ENCODE measurements at regions not wholly inside any gene's neighbourhood (a gene's known extent, or its start where the extent isn't known, plus 50 kb on each side); places are given as distances from the start of the nearest gene placed in this dataset.

- no peak for DNase-seq
- Histone ChIP-seq H3K4me1 (no peaks in the 10 kb centered on the region), H3K27ac (no peak overlapping the region), H3K27me3 (no peaks in the 10 kb centered on the region), H3K9me3 (peaks cover 0 to 4% (median 0%) of the 10 kb centered on the region in 4 donors), H3K36me3 (no peaks in the 10 kb centered on the region), H3K4me3 (no peak overlapping the region)
- TF ChIP-seq CTCF (IDR thresholded peaks at IDR 0.05) = no peak
- no peak for TF ChIP-seq POLR2A (IDR thresholded peaks at IDR 0.05)
Observed at GRCh38 chr5:4129523-4129922, 533.9 kb downstream of the IRX1 start.

DNA sequence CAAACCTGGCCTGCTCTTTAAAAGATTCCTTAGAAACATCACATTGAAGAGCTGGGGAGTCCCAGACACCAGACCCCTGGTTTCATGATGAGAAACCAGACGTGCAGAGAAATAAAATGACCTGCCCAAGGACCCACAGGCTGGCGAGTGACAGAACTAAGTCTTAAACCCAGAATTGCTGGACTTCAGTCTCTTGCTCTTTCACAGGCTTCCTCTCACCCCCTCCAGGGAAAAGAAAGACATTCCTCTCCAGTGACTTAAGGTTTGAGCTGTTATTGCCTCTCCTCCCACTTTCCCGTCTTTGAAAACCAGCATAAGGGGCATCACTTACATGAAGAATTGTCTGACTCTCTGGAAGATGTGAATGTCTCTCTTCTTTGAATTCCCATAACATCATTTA is 535.2 kb downstream of the IRX1 start:
- no peaks in the 10 kb centered on the region for H3K4me1 ChIP-seq
- DNase-seq = no peak
- TF ChIP-seq CTCF (IDR thresholded peaks at IDR 0.05) (no peak), POLR2A (IDR thresholded peaks at IDR 0.05) (no peak)
- H3K27me3 ChIP-seq = no peaks in the 10 kb centered on the region
- no peak overlapping the region for H3K27ac ChIP-seq
- H3K4me3 ChIP-seq = no peak overlapping the region
- no peaks in the 10 kb centered on the region for H3K36me3 ChIP-seq
- H3K9me3 ChIP-seq = peaks cover 0 to 4% (median 0%) of the 10 kb centered on the region in 4 donors

GRCh38 chr5:4137781-4138180 is 542.1 kb downstream of the IRX1 start:
- TF ChIP-seq POLR2A (IDR thresholded peaks at IDR 0.05) = no peak
- no peak for TF ChIP-seq CTCF (IDR thresholded peaks at IDR 0.05)
- Histone ChIP-seq H3K27ac (no peak overlapping the region), H3K9me3 (no peaks in the 10 kb centered on the region), H3K36me3 (no peaks in the 10 kb centered on the region), H3K4me3 (no peak overlapping the region), H3K4me1 (no peaks in the 10 kb centered on the region), H3K27me3 (no peaks in the 10 kb centered on the region)
- DNase-seq = no peak

DNA sequence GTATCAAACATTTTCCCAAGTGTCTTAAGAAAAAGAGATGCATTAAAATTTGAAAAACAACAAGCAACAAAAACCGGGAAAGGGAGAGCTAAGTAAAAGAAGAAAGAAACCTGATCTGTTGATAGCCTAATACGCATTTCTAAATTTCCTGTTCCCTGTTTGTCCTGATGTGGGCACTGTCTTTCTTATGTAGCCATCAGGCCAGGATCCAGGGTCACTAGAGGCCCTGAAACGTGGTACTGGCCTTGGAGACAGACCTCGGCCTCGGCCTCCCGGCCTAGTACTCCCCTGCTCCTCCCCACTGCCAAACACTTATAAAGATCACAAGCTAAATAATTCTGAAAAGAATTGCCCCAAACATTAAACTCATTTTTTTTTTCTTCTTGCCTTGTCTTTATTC is 547.2 kb downstream of the IRX1 start:
- no peaks in the 10 kb centered on the region for H3K4me1 ChIP-seq
- no peaks in the 10 kb centered on the region for H3K36me3 ChIP-seq
- H3K9me3 ChIP-seq = no peaks in the 10 kb centered on the region
- no peak overlapping the region for H3K4me3 ChIP-seq
- DNase-seq = no peak
- H3K27ac ChIP-seq = no peak overlapping the region
- TF ChIP-seq CTCF (IDR thresholded peaks at IDR 0.05) (no peak), POLR2A (IDR thresholded peaks at IDR 0.05) (no peak)
- no peaks in the 10 kb centered on the region for H3K27me3 ChIP-seq

DNA sequence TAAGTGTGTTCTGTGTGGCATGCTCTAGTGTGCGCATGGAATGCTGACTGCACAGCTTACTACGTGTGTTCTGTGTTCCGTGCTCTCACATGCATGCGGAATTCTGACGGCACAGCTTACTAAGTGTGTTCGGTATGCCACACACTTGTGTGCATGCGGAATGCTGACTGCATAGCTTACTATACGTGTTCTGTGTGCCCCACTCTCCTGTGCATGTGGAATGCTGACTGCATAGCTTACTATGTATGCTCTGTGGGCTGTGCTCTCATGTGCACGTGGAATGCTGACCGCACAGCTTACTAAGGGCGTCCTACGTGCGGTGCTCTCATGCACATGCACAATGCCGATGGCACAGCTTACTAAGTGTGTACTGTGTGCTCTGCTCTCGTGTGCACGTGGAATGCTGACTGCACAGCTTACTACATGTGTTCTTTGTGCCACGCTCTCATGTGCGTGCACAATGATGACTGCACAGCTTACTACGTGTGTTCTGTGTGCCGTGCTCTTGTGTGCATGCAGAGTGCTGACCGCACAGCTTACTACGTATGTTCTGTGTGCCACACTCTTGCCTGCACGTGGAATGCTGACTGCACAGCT is 548.9 kb downstream of the IRX1 start:
- H3K27ac ChIP-seq = no peak overlapping the region
- TF ChIP-seq POLR2A (IDR thresholded peaks at IDR 0.05) (no peak), CTCF (IDR thresholded peaks at IDR 0.05) (no peak)
- no peaks in the 10 kb centered on the region for H3K27me3 ChIP-seq
- H3K36me3 ChIP-seq = no peaks in the 10 kb centered on the region
- DNase-seq = no peak
- no peaks in the 10 kb centered on the region for H3K4me1 ChIP-seq
- H3K4me3 ChIP-seq = no peak overlapping the region
- H3K9me3 ChIP-seq = no peaks in the 10 kb centered on the region

- Histone ChIP-seq H3K36me3 (no peaks in the 10 kb centered on the region), H3K27me3 (no peaks in the 10 kb centered on the region), H3K4me1 (no peaks in the 10 kb centered on the region), H3K9me3 (no peaks in the 10 kb centered on the region), H3K4me3 (no peak overlapping the region), H3K27ac (no peak overlapping the region)
- DNase-seq = no peak
- TF ChIP-seq POLR2A (IDR thresholded peaks at IDR 0.05) = no peak
- TF ChIP-seq CTCF (IDR thresholded peaks at IDR 0.05) = no peak
Observed at GRCh38 chr5:4145511-4145910, 549.9 kb downstream of the IRX1 start.

All from Peyer's patch (tissue), 4 donors.